H1 (cell line): ENCODE measurements at regions not wholly inside any gene's neighbourhood (a gene's known extent, or its start where the extent isn't known, plus 50 kb on each side); places are given as distances from the start of the nearest gene placed in this dataset.

Experiments
- CTCF ChIA-PET: fragments of 300-600 bp; sonication (Branson Sonifier 250); formaldehyde crosslinking; loops from one replicate; lab custom pipeline; 2021; ENCODE audit not compliant: partially characterized antibody; lab: Charles Lee
- POLR2A ChIA-PET: fragments of 300-600 bp; sonication (Branson Sonifier 250); formaldehyde crosslinking; loops from one replicate; lab custom pipeline; 2021; ENCODE audit warnings: inconsistent platforms; ENCODE audit not compliant: partially characterized antibody; lab: Charles Lee
- DNase-seq, 2 experiments: peaks; one replicate each; pipeline versions ENCODE4 v3.0.0 to v3.0.0-alpha.2; 2010 to 2022; ENCODE audit warnings: low spot score in 2 of 2, low read depth in 1 of 2, mixed read lengths in 1 of 2
- FAIRE-seq: peaks from 2 replicates; lab custom pipeline; 2011; peaks lifted over from hg19 to GRCh38; lab: Jason Lieb, UNC
- H2AFZ ChIP-seq: 2 replicates; pipeline ENCODE4 v1.8.1; 2012; ENCODE audit warnings: low read length, inconsistent platforms
- H2AK5ac ChIP-seq: 2 replicates; pipeline ENCODE4 v1.6.1; 2013; ENCODE audit warnings: low read depth, low read length
- H2BK120ac ChIP-seq: replicated peaks from 2 replicates; pipeline ENCODE3; 2013; ENCODE audit warnings: low read depth, low read length, inconsistent platforms
- H2BK12ac ChIP-seq: 2 replicates; pipeline ENCODE4 v1.6.1; 2013; ENCODE audit warnings: low read depth, low read length
- H2BK15ac ChIP-seq: 2 replicates; pipeline ENCODE4 v1.6.1; 2013; ENCODE audit warnings: low read length
- H2BK20ac ChIP-seq: 2 replicates; pipeline ENCODE4 v1.6.1; 2013; ENCODE audit warnings: low read length
- H2BK5ac ChIP-seq: 2 replicates; pipeline ENCODE4 v1.6.1; 2013; ENCODE audit warnings: low read depth, low read length
- H3K14ac ChIP-seq: 2 replicates; pipeline ENCODE4 v1.6.1; 2013; ENCODE audit warnings: inconsistent platforms; ENCODE audit not compliant: insufficient read length
- H3K18ac ChIP-seq: 2 replicates; pipeline ENCODE4 v1.6.1; 2013; ENCODE audit warnings: low read length; ENCODE audit errors: extremely low read depth
- H3K23ac ChIP-seq: 2 replicates; pipeline ENCODE4 v1.6.1; 2013; ENCODE audit warnings: inconsistent platforms; ENCODE audit not compliant: insufficient read length
- H3K23me2 ChIP-seq: 2 replicates; pipeline ENCODE4 v1.6.1; 2013; ENCODE audit warnings: low read depth, low read length
- H3K27ac ChIP-seq: 2 replicates; pipeline ENCODE4 v1.6.1; 2011; ENCODE audit warnings: low read depth, low read length, inconsistent platforms
- H3K27me3 ChIP-seq, 4 experiments: replicated peaks in 1 of 4; 1 replicate in 1 of 4; 2 replicates in 3 of 4; pipeline versions ENCODE4 v1.6.1 to v1.8.1; 2011 to 2013; ENCODE audit warnings: low read length in 3 of 4, mild to moderate bottlenecking in 3 of 4, inconsistent platforms in 2 of 4, mixed read lengths in 2 of 4, moderate library complexity in 1 of 4; ENCODE audit not compliant: control insufficient read depth in 3 of 4, insufficient read depth in 3 of 4; ENCODE audit errors: extremely low read depth in 1 of 4
- H3K36me3 ChIP-seq, 4 experiments: 2 replicates each; pipeline versions ENCODE4 v1.6.1 to v1.8.1; 2011 to 2013; ENCODE audit warnings: mild to moderate bottlenecking in 4 of 4, low read length in 3 of 4, moderate library complexity in 2 of 4, control low read depth in 1 of 4, inconsistent platforms in 1 of 4; ENCODE audit not compliant: insufficient read depth in 4 of 4, control insufficient read depth in 2 of 4
- H3K4ac ChIP-seq: replicated peaks from 2 replicates; pipeline ENCODE3; 2013; ENCODE audit warnings: low read length, low read depth, mixed read lengths, inconsistent platforms; ENCODE audit not compliant: insufficient read length
- H3K4me1 ChIP-seq, 4 experiments: replicated peaks in 1 of 4; 1 replicate in 1 of 4; 2 replicates in 3 of 4; pipeline versions ENCODE4 v1.6.1 to v1.8.1; 2011 to 2013; ENCODE audit warnings: low read length in 3 of 4, inconsistent platforms in 2 of 4, mixed read lengths in 1 of 4; ENCODE audit not compliant: insufficient read depth in 4 of 4, control insufficient read depth in 3 of 4
- H3K4me2 ChIP-seq, 2 experiments: 2 replicates each; pipeline versions ENCODE4 v1.6.1 to v1.8.1; 2011 to 2013; ENCODE audit warnings: low read depth in 2 of 2, low read length in 2 of 2, control low read depth in 1 of 2, inconsistent platforms in 1 of 2, mild to moderate bottlenecking in 1 of 2; ENCODE audit not compliant: insufficient read depth in 1 of 2
- H3K4me3 ChIP-seq, 4 experiments: fragments of 200-600, 300-600 bp in 1 of 4; sonication (generic), shearing (Covaris generic), sonication (Bioruptor Twin) in 1 of 4; 2 replicates each; pipeline versions ENCODE4 v1.5.1 to v1.8.1; 2011 to 2016; ENCODE audit warnings: low read length in 4 of 4, low read depth in 3 of 4, control low read depth in 2 of 4, inconsistent platforms in 2 of 4, mild to moderate bottlenecking in 2 of 4, mixed read lengths in 1 of 4, moderate library complexity in 1 of 4; ENCODE audit not compliant: insufficient read depth in 2 of 4; ENCODE audit errors: extremely low read depth in 1 of 4
- H3K56ac ChIP-seq: replicated peaks from 2 replicates; pipeline ENCODE3; 2013; ENCODE audit warnings: low read depth, mild to moderate bottlenecking, mixed read lengths, low read length, inconsistent platforms; ENCODE audit not compliant: insufficient read length
- H3K79me1 ChIP-seq: 2 replicates; pipeline ENCODE4 v1.6.1; 2013; ENCODE audit warnings: low read depth, low read length, control low read depth
- H3K79me2 ChIP-seq, 2 experiments: 2 replicates each; pipeline versions ENCODE4 v1.6.1 to v1.8.1; 2012 to 2013; ENCODE audit warnings: low read length in 2 of 2, mild to moderate bottlenecking in 2 of 2, inconsistent platforms in 1 of 2; ENCODE audit not compliant: insufficient read depth in 2 of 2, control insufficient read depth in 1 of 2
- H3K9ac ChIP-seq, 4 experiments: replicated peaks in 1 of 4; 1 replicate in 1 of 4; 2 replicates in 3 of 4; pipeline versions ENCODE4 v1.6.1 to v1.8.1; 2011 to 2013; ENCODE audit warnings: low read depth in 3 of 4, low read length in 3 of 4, control low read depth in 2 of 4, mild to moderate bottlenecking in 2 of 4, moderate library complexity in 2 of 4, inconsistent platforms in 1 of 4; ENCODE audit errors: extremely low read depth in 1 of 4
- H3K9me3 ChIP-seq, 2 experiments: 2 replicates each; pipeline versions ENCODE4 v1.6.1 to v1.8.1; 2012 to 2013; ENCODE audit warnings: mild to moderate bottlenecking in 2 of 2, moderate library complexity in 2 of 2, control low read depth in 1 of 2, inconsistent platforms in 1 of 2, low read depth in 1 of 2, low read length in 1 of 2, mixed read lengths in 1 of 2; ENCODE audit not compliant: insufficient read depth in 2 of 2
- H4K20me1 ChIP-seq, 2 experiments: replicated peaks in 1 of 2; 2 replicates each; pipeline versions ENCODE3 to v1.8.1; 2011 to 2013; ENCODE audit warnings: inconsistent platforms in 2 of 2, low read length in 2 of 2, mild to moderate bottlenecking in 1 of 2; ENCODE audit not compliant: insufficient read depth in 2 of 2, control insufficient read depth in 1 of 2
- H4K5ac ChIP-seq: 2 replicates; pipeline ENCODE4 v1.6.1; 2013; ENCODE audit warnings: low read length, low read depth, mixed read lengths, inconsistent platforms; ENCODE audit not compliant: insufficient read length
- H4K8ac ChIP-seq: 2 replicates; pipeline ENCODE4 v1.8.0; 2013; ENCODE audit warnings: mild to moderate bottlenecking, moderate library complexity, low read length, inconsistent platforms; ENCODE audit not compliant: insufficient read depth; ENCODE audit errors: extremely low read depth
- H4K91ac ChIP-seq: replicated peaks from 2 replicates; pipeline ENCODE3; 2013; ENCODE audit warnings: low read length, mixed read lengths, inconsistent platforms; ENCODE audit not compliant: insufficient read length
- BACH1 ChIP-seq: IDR thresholded peaks from 2 replicates; pipeline ENCODE4 v1.6.1; 2012; ENCODE audit warnings: low read length, improper control_type of control experiment
- BRCA1 ChIP-seq: IDR thresholded peaks from 2 replicates; pipeline ENCODE4 v1.6.1; 2012; ENCODE audit warnings: low read depth, low read length, improper control_type of control experiment
- CHD1 ChIP-seq: IDR thresholded peaks from 2 replicates; pipeline ENCODE4 v1.6.1; 2012; ENCODE audit warnings: low read depth, low read length, improper control_type of control experiment
- CHD2 ChIP-seq: IDR thresholded peaks from 2 replicates; pipeline ENCODE4 v1.6.1; 2012; ENCODE audit warnings: low read length, improper control_type of control experiment
- GABPA ChIP-seq: IDR thresholded peaks from 2 replicates; pipeline ENCODE4 v1.6.1; 2011; ENCODE audit warnings: mild to moderate bottlenecking, low read length, moderate library complexity, borderline replicate concordance; ENCODE audit not compliant: insufficient read depth
- GTF2F1 ChIP-seq: IDR thresholded peaks from 2 replicates; pipeline ENCODE4 v1.6.1; 2012; ENCODE audit warnings: low read depth, low read length, improper control_type of control experiment, borderline replicate concordance
- JUN ChIP-seq: IDR thresholded peaks from 2 replicates; pipeline ENCODE4 v1.6.1; 2011; ENCODE audit warnings: low read depth, mild to moderate bottlenecking, improper control_type of control experiment, low read length
- POLR2A ChIP-seq, 2 experiments: IDR thresholded peaks; 1 replicate in 1 of 2; 2 replicates in 1 of 2; pipeline ENCODE4 v1.6.1; 2011; ENCODE audit warnings: low read depth in 2 of 2, low read length in 2 of 2, mild to moderate bottlenecking in 2 of 2; ENCODE audit errors: control extremely low read depth in 1 of 2
- SIX5 ChIP-seq: IDR thresholded peaks from 2 replicates; pipeline ENCODE4 v1.6.1; 2011; ENCODE audit warnings: mild to moderate bottlenecking, low read depth, low read length
- SP1 ChIP-seq: IDR thresholded peaks from 2 replicates; pipeline ENCODE4 v1.6.1; 2011; ENCODE audit warnings: low read depth, low read length
- SP4 ChIP-seq: IDR thresholded peaks from 2 replicates; pipeline ENCODE4 v1.6.1; 2012; ENCODE audit warnings: low read length, inconsistent platforms
- SRF ChIP-seq: IDR thresholded peaks from 2 replicates; pipeline ENCODE4 v1.6.1; 2011; ENCODE audit warnings: mild to moderate bottlenecking, low read depth, low read length, moderate library complexity
- SUZ12 ChIP-seq: fragments of 200-600 bp; sonication (generic); IDR thresholded peaks from 2 replicates; pipeline ENCODE4 v1.6.1; 2012; ENCODE audit warnings: mild to moderate bottlenecking, inconsistent platforms, low read length, moderate library complexity, mixed read lengths
- TAF1 ChIP-seq: IDR thresholded peaks from 2 replicates; pipeline ENCODE4 v1.6.1; 2011; ENCODE audit warnings: mild to moderate bottlenecking, low read depth, low read length
- USF2 ChIP-seq: IDR thresholded peaks from 2 replicates; pipeline ENCODE4 v1.6.1; 2011; ENCODE audit warnings: low read length, improper control_type of control experiment
- WGBS, 2 experiments: shearing (Covaris generic) in 1 of 2; methylation state at CpG; one replicate each; pipeline versions ENCODE4 v1.1.6 to v1.1.7; 2013 to 2015; ENCODE audit warnings: low lambda C conversion rate in 2 of 2, mixed read lengths in 2 of 2, inconsistent platforms in 1 of 2, low coverage in 1 of 2, missing lambda C conversion rate in 1 of 2; ENCODE audit not compliant: insufficient replicate concordance in 2 of 2, insufficient coverage in 1 of 2, insufficient read length in 1 of 2; ENCODE audit errors: extremely low coverage in 1 of 2, missing lambda C conversion rate in 1 of 2; 5-methylcytosine and 5-hydroxymethylcytosine counted together

GRCh38 chr3:34053626-34054025 is 255.2 kb downstream of the PDCD6IP start:
- no peak overlapping the region for H3K56ac ChIP-seq
- no peak overlapping the region for H2BK20ac ChIP-seq
- H3K79me2 ChIP-seq, result no peaks in the 10 kb centered on the region
- no peak overlapping the region for H2BK120ac ChIP-seq
- no peaks in the 10 kb centered on the region for H3K9me3 ChIP-seq
- H3K4me2 ChIP-seq, result no peak overlapping the region
- H2BK12ac ChIP-seq, result no peak overlapping the region
- H4K91ac ChIP-seq, result no peak overlapping the region
- H3K23me2 ChIP-seq, result no peaks in the 10 kb centered on the region
- POLR2A ChIA-PET, result no interaction called here
- no peak overlapping the region for H2AFZ ChIP-seq
- H3K14ac ChIP-seq, result no peak overlapping the region
- H3K4ac ChIP-seq, result no peak overlapping the region
- TF ChIP-seq SRF, result no peak
- no peak for TF ChIP-seq GABPA
- TF ChIP-seq POLR2A (IDR thresholded peaks at IDR 0.05; ENCODE audit: control extremely low read depth in 1 of 2, low read depth in 2 of 2, low read length in 2 of 2), result no peak
- no peak for TF ChIP-seq JUN
- TF ChIP-seq SP1, result no peak
- no peak for TF ChIP-seq CHD1
- no peak for TF ChIP-seq TAF1
- no peak for TF ChIP-seq SUZ12
- TF ChIP-seq GTF2F1, result no peak
- no peak for TF ChIP-seq USF2
- no peak for TF ChIP-seq BACH1
- no peak for TF ChIP-seq CHD2
- TF ChIP-seq BRCA1, result no peak
- no peak for TF ChIP-seq SIX5
- no peak for TF ChIP-seq SP4
- no peak overlapping the region for H4K5ac ChIP-seq
- H2AK5ac ChIP-seq, result no peak overlapping the region
- no peaks in the 10 kb centered on the region for H3K36me3 ChIP-seq
- CTCF ChIA-PET, result no interaction called here
- H3K79me1 ChIP-seq, result no peaks in the 10 kb centered on the region
- H3K27ac ChIP-seq, result no peak overlapping the region
- H3K18ac ChIP-seq, result no peak overlapping the region
- no peak overlapping the region for H3K23ac ChIP-seq
- 89% methylated on average over 3 of the region's 3 CpGs; no CpG with 5 or more reads in 1 of the 2 experiments for WGBS, 2 experiments
- H4K8ac ChIP-seq, result no peak overlapping the region
- no peak overlapping the region for H3K9ac ChIP-seq
- H2BK15ac ChIP-seq, result no peak overlapping the region
- no peaks in the 10 kb centered on the region for H3K4me1 ChIP-seq
- no peak overlapping the region for H3K4me3 ChIP-seq
- no peaks in the 10 kb centered on the region for H3K27me3 ChIP-seq
- FAIRE-seq (no peak), DNase-seq (no peak)
- H2BK5ac ChIP-seq, result no peak overlapping the region
- no peaks in the 10 kb centered on the region for H4K20me1 ChIP-seq
